Transverse colon (tissue), 4 donors: ENCODE measurements at regions not wholly inside any gene's neighbourhood (a gene's known extent, or its start where the extent isn't known, plus 50 kb on each side); places are given as distances from the start of the nearest gene placed in this dataset.

Source experiments
- DNase-seq: peaks from one replicate; pipeline ENCODE4 v3.0.0-alpha.2; 2019
- H3K27ac ChIP-seq, 4 donors: fragments of 200-600 bp; sonication (generic); 2 replicates each; pipeline ENCODE4 v1.5.1; 2016 to 2018; ENCODE audit warnings: inconsistent platforms in 4 of 4
- H3K27me3 ChIP-seq: fragments of 200-600 bp; sonication (generic); 2 replicates; pipeline ENCODE4 v1.5.1; 2017; ENCODE audit warnings: inconsistent platforms
- H3K36me3 ChIP-seq, 4 donors: fragments of 200-600 bp; sonication (generic); 2 replicates each; pipeline ENCODE4 v1.5.1; 2017 to 2019; ENCODE audit warnings: inconsistent platforms in 4 of 4
- H3K4me1 ChIP-seq, 4 donors: fragments of 200-600 bp; sonication (generic); 2 replicates each; pipeline ENCODE4 v1.5.1; 2017 to 2020; ENCODE audit warnings: inconsistent platforms in 4 of 4
- H3K4me3 ChIP-seq, 4 donors: fragments of 200-600 bp; sonication (generic); 1 replicate in 1 of 4; 2 replicates in 3 of 4; pipeline versions ENCODE4 v1.5.1 to v1.6.1; 2017 to 2019; ENCODE audit warnings: inconsistent platforms in 4 of 4
- H3K9me3 ChIP-seq, 2 donors: fragments of 200-600 bp; sonication (generic); 2 replicates each; pipeline ENCODE4 v1.5.1; 2017 to 2019; ENCODE audit warnings: inconsistent platforms in 2 of 2
- CTCF ChIP-seq, 5 experiments: fragments of 200-600 bp in 3 of 5; fragments of 450-650 bp in 2 of 5; sonication (generic) in 3 of 5; IDR thresholded peaks; 1 replicate in 2 of 5; 2 replicates in 3 of 5; pipeline ENCODE4 v1.5.1; 2016 to 2017; ENCODE audit warnings: antibody characterized with exemption in 5 of 5, inconsistent platforms in 3 of 5, mild to moderate bottlenecking in 2 of 5, moderate library complexity in 1 of 5
- EP300 ChIP-seq: sonication (generic); formaldehyde crosslinking; IDR thresholded peaks from one replicate; pipeline ENCODE4 v1.6.1; 2017; ENCODE audit warnings: antibody characterized with exemption, low read depth
- POLR2A ChIP-seq: fragments of 450-650 bp; IDR thresholded peaks from one replicate; pipeline ENCODE4 v1.6.1; 2016; ENCODE audit warnings: antibody characterized with exemption, mild to moderate bottlenecking, moderate library complexity
- POLR2AphosphoS5 ChIP-seq, 3 donors: sonication (generic); formaldehyde crosslinking; IDR thresholded peaks; one replicate each; pipeline ENCODE4 v1.6.1; 2016; ENCODE audit warnings: antibody characterized with exemption in 3 of 3
- WGBS, 2 donors: methylation state at CpG; one replicate each; pipeline ENCODE4 v1.1.5; 2018; ENCODE audit warnings: low coverage in 1 of 2; 5-methylcytosine and 5-hydroxymethylcytosine counted together
- in situ Hi-C, 4 donors: fragments of 200-750 bp; cut with MboI; loops; one replicate each; pipeline versions ENCODE4 v1.15.0 to v1.15.1; 2017; ENCODE audit warnings: low sequenced_read_pairs in 3 of 4, low pct_ligation_motif_present in 1 of 4, low pct_unique_long_range_greater_than_20kb in 1 of 4
- intact Hi-C: fragments of 100-400 bp; cut with DNase I; formaldehyde crosslinking; loops from one replicate; pipeline ENCODE4 v1.15.1; 2023; ENCODE audit warnings: low total_unique reads

DNA sequence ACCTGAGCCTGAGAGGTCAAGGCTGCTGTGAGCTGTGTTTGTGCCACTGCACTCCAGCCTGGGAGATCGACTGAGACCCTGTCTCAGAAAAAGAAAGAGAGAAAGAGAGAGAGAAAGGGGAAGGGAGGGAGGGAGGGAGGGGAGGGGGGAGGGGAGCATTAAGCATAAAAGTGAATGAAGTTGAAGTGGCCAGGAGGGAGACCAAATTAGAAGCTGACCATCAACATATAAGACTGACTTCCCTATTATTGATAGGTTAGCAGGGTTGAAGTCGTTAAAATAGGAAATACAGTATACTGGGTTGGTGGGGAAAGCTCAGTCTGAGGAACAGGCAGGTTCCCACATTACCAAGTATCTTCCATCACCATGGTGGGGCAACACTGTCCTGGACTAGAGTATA, 117.1 kb upstream of the MKLN1 start:
- in situ Hi-C loops: no loop called here
- intact Hi-C loops: no loop called here
- H3K4me3 ChIP-seq: no peak overlapping the region

DNA sequence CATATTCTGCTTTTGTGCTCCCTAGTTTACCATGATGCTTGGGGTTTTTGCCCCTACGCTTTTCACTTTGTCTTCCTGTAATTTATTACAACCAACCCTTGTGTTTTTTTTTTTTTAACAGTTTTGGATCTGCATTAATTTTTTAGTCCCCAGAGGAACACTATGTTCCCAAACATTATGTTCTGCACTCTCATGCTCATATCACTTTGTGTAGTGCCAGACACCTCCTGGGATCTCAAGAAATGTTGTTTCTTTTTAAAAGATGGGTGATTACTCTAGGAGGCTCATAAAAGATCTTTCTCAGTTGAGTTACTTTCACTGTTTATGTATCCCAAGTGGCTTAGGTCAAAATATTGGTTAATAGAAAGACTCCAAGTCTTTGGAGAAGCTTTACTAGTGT, 116.2 kb upstream of the MKLN1 start:
- Histone ChIP-seq H3K27me3 (no peaks in the 10 kb centered on the region), H3K36me3 (no peaks in the 10 kb centered on the region), H3K9me3 (no peaks in the 10 kb centered on the region), H3K4me3 (no peak overlapping the region), H3K27ac (peak overlapping the region in 3 of 4 donors; percentile 12 to 47 (median 15)), H3K4me1 (no peaks in the 10 kb centered on the region)
- in situ Hi-C loops: no loop called here
- 88 to 100% methylated on average over 1 of the region's 1 CpG for WGBS, 2 donors
- DNase-seq: no peak
- intact Hi-C loops: no loop called here
- peak; percentile 87 for TF ChIP-seq EP300
- TF ChIP-seq POLR2A: no peak
- peak in 1 of 3 donors; percentile 57 for TF ChIP-seq POLR2AphosphoS5 (IDR thresholded peaks at IDR 0.05)
- TF ChIP-seq CTCF (IDR thresholded peaks at IDR 0.05): no peak

More for the DNA sequence above, 117.1 kb upstream of the MKLN1 start:
- no peaks in the 10 kb centered on the region for H3K9me3 ChIP-seq
- no peaks in the 10 kb centered on the region for H3K36me3 ChIP-seq
- no peak overlapping the region for H3K27ac ChIP-seq
- H3K4me1 ChIP-seq: no peaks in the 10 kb centered on the region
- no peaks in the 10 kb centered on the region for H3K27me3 ChIP-seq
- 50 to 80% methylated on average over 1 to 2 of the region's 2 CpGs for WGBS, 2 donors
- TF ChIP-seq EP300 (no peak), POLR2AphosphoS5 (IDR thresholded peaks at IDR 0.05) (no peak), POLR2A (no peak), CTCF (IDR thresholded peaks at IDR 0.05) (no peak)
- no peak for DNase-seq

DNA sequence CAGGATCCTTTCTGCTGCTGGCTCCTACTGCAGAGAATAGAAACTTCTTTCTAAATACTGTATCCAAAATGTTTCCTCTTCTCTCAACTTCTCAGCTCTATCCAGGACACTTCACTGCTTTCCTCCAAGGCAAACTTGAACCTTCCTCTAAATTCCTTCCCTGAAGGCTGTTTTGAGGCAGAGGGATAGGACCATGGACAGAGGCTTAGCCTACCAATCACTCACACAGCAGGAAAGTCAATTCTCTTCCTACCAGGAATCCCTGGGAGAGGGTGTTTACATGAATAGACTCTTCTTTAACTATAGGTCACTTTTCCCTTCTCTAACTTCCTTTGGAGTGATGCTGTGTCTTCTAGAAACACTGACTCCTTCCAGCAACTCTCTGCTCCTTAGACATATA, 115.6 kb upstream of the MKLN1 start:
- peak overlapping the region in 3 of 4 donors; percentile 12 to 47 (median 15) for H3K27ac ChIP-seq
- no peaks in the 10 kb centered on the region for H3K27me3 ChIP-seq
- H3K4me3 ChIP-seq: no peak overlapping the region
- no peak for TF ChIP-seq POLR2AphosphoS5 (IDR thresholded peaks at IDR 0.05)
- TF ChIP-seq CTCF (IDR thresholded peaks at IDR 0.05): no peak
- TF ChIP-seq EP300: no peak
- TF ChIP-seq POLR2A: no peak
- in situ Hi-C loops: no loop called here
- no peaks in the 10 kb centered on the region for H3K36me3 ChIP-seq
- H3K9me3 ChIP-seq: no peaks in the 10 kb centered on the region
- no peaks in the 10 kb centered on the region for H3K4me1 ChIP-seq
- DNase-seq: no peak
- intact Hi-C loops: no loop called here

DNA sequence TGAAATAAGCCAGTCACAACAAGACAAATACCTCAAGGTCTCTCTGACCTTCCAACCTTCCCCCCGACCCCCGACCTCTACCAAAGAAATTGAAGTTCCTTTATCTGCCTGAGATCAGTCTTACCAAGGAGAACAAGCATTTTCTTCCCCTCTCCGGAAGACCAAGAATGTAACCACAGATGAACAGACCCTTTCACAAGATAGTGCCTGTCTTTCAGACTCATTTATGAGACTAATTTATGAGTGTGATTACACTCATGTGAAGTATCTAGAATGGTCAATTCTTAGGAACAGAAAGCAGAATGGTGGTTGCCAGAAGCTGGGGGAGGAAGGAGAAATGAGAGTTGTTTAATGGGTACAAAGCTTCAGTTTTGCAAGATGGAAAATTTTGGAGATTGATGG, 108.9 kb upstream of the MKLN1 start:
- 47 to 53% methylated on average over 3 of the region's 3 CpGs for WGBS, 2 donors
- Histone ChIP-seq H3K36me3 (no peaks in the 10 kb centered on the region), H3K4me3 (no peak overlapping the region), H3K27me3 (no peaks in the 10 kb centered on the region), H3K4me1 (peaks cover 0 to 5% (median 0%) of the 10 kb centered on the region in 4 donors), H3K27ac (peak overlapping the region in 3 of 4 donors; percentile 39 to 64 (median 40)), H3K9me3 (no peaks in the 10 kb centered on the region)
- in situ Hi-C loops: no loop called here
- TF ChIP-seq POLR2AphosphoS5 (IDR thresholded peaks at IDR 0.05) (no peak), POLR2A (no peak), CTCF (IDR thresholded peaks at IDR 0.05) (no peak), EP300 (no peak)
- intact Hi-C loops: no loop called here
- DNase-seq: no peak
